ENCODE measurements at regions not wholly inside any gene's neighbourhood (a gene's known extent, or its start where the extent isn't known, plus 50 kb on each side); places are given as distances from the start of the nearest gene placed in this dataset.

DNA sequence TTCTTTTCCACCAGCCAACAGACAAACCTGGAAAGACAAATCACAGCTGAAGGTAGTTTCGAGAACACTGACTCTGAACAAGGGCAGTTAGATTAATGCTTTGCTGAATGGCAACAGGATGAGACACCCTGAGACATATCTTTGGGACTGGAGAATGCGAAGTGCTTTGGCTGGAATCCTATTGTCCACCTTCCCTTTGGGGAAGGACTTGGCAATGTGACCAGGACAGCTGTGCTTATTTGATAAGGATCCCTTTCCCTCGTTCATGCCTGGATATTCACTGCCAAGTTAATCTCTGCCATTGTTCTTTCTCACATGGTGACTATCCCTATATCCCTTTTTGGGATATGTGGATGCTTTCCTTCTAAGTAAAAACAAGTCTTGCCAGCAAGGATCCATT, 537.1 kb upstream of the SEL1L start (continued):
- TF ChIP-seq ZNF560 (tag by site-specific recombination; IDR thresholded peaks at IDR 0.05; ENCODE audit: borderline replicate concordance) (no peak), HOXC10 (CRISPR knock-in tag; IDR thresholded peaks at IDR 0.05) (no peak), ZNF626 (tag by site-specific recombination; IDR thresholded peaks at IDR 0.05) (no peak)
- TF ChIP-seq, protein P1, sequence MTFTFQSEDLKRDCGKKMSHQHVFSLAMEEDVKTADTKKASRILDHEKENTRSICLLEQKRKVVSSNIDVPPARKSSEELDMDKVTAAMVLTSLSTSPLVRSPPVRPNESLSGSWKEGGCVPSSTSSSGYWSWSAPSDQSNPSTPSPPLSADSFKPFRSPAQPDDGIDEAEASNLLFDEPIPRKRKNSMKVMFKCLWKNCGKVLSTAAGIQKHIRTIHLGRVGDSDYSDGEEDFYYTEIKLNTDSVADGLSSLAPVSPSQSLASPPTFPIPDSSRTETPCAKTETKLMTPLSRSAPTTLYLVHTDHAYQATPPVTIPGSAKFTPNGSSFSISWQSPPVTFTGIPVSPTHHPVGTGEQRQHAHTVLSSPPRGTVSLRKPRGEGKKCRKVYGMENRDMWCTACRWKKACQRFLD (tag by site-specific recombination; IDR thresholded peaks at IDR 0.05): no peak

DNA sequence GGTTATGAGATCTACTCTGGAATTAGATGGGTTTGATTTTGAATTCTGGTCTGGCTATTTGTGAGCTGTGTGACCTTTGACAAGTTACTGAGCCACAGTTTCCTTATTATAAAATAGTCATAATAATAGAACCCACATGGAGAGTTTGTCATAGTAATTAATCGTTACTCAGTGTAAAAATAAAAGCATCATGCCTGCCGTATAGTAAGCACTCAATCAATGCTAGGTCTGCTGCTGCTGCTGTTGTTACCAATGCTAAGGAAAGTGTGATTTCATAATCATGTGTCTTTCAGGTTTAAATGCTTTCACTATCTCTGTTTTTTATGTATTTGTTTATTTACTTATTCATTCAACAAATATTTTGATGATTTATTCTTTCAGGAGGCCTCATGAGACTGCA, 539.9 kb upstream of the SEL1L start:
- Histone ChIP-seq H3K4me3 (ENCODE audit: low read depth, low read length) (no peak overlapping the region), H3K36me3 (ENCODE audit: control insufficient read depth in 2 of 2, insufficient read depth in 1 of 2, low read length in 2 of 2) (no peaks in the 10 kb centered on the region), H3K9me3 (ENCODE audit: control insufficient read depth, insufficient read depth, low read depth, low read length) (no peaks in the 10 kb centered on the region), H3K27ac (ENCODE audit: extremely low read depth, low read depth, low read length) (no peak overlapping the region), H3K4me1 (ENCODE audit: control insufficient read depth, insufficient read depth, low read length) (no peaks in the 10 kb centered on the region)
- CTCF ChIA-PET: no interaction called here
- POLR2A ChIA-PET: no interaction called here
- TF ChIP-seq HOXC10 (CRISPR knock-in tag; IDR thresholded peaks at IDR 0.05): no peak
- TF ChIP-seq, protein P2, sequence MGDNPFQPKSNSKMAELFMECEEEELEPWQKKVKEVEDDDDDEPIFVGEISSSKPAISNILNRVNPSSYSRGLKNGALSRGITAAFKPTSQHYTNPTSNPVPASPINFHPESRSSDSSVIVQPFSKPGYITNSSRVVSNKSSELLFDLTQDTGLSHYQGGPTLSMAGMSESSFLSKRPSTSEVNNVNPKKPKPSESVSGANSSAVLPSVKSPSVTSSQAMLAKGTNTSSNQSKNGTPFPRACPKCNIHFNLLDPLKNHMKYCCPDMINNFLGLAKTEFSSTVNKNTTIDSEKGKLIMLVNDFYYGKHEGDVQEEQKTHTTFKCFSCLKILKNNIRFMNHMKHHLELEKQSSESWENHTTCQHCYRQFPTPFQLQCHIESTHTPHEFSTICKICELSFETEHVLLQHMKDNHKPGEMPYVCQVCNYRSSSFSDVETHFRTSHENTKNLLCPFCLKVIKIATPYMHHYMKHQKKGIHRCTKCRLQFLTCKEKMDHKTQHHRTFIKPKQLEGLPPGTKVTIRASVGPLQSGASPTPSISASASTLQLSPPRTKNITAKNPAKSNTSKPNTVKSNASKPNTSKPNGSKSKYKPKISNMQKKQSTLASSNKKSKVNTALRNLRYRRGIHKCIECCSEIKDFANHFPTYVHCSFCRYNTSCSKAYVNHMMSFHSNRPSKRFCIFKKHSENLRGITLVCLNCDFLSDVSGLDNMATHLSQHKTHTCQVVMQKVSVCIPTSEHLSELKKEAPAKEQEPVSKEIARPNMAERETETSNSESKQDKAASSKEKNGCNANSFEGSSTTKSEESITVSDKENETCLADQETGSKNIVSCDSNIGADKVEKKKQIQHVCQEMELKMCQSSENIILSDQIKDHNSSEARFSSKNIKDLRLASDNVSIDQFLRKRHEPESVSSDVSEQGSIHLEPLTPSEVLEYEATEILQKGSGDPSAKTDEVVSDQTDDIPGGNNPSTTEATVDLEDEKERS (tag by site-specific recombination; IDR thresholded peaks at IDR 0.05): no peak
- no peak for TF ChIP-seq ZNF10 (tag by site-specific recombination; IDR thresholded peaks at IDR 0.05)
- no peak for TF ChIP-seq ZNF621 (tag by site-specific recombination; IDR thresholded peaks at IDR 0.05)
- no peak for TF ChIP-seq ZNF654 (tag by site-specific recombination; IDR thresholded peaks at IDR 0.05; ENCODE audit: low read depth)
- no peak for TF ChIP-seq ZBTB20 (tag by site-specific recombination; IDR thresholded peaks at IDR 0.05)
- no peak for TF ChIP-seq ZSCAN16 (tag by site-specific recombination; IDR thresholded peaks at IDR 0.05)
- TF ChIP-seq, protein P3, sequence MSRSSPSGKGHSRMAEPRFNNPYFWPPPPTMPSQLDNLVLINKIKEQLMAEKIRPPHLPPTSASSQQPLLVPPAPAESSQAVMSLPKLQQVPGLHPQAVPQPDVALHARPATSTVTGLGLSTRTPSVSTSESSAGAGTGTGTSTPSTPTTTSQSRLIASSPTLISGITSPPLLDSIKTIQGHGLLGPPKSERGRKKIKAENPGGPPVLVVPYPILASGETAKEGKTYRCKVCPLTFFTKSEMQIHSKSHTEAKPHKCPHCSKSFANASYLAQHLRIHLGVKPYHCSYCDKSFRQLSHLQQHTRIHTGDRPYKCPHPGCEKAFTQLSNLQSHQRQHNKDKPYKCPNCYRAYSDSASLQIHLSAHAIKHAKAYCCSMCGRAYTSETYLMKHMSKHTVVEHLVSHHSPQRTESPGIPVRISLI (tag by site-specific recombination; IDR thresholded peaks at IDR 0.05): no peak
- TF ChIP-seq ZBTB21 (tag by site-specific recombination; IDR thresholded peaks at IDR 0.05): no peak
- TF ChIP-seq, protein P4, sequence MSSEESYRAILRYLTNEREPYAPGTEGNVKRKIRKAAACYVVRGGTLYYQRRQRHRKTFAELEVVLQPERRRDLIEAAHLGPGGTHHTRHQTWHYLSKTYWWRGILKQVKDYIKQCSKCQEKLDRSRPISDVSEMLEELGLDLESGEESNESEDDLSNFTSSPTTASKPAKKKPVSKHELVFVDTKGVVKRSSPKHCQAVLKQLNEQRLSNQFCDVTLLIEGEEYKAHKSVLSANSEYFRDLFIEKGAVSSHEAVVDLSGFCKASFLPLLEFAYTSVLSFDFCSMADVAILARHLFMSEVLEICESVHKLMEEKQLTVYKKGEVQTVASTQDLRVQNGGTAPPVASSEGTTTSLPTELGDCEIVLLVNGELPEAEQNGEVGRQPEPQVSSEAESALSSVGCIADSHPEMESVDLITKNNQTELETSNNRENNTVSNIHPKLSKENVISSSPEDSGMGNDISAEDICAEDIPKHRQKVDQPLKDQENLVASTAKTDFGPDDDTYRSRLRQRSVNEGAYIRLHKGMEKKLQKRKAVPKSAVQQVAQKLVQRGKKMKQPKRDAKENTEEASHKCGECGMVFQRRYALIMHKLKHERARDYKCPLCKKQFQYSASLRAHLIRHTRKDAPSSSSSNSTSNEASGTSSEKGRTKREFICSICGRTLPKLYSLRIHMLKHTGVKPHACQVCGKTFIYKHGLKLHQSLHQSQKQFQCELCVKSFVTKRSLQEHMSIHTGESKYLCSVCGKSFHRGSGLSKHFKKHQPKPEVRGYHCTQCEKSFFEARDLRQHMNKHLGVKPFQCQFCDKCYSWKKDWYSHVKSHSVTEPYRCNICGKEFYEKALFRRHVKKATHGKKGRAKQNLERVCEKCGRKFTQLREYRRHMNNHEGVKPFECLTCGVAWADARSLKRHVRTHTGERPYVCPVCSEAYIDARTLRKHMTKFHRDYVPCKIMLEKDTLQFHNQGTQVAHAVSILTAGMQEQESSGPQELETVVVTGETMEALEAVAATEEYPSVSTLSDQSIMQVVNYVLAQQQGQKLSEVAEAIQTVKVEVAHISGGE (tag by site-specific recombination; conservative IDR thresholded peaks at IDR 0.05; ENCODE audit: low read depth): no peak
- no peak for TF ChIP-seq HOXA7 (CRISPR knock-in tag; IDR thresholded peaks at IDR 0.05; ENCODE audit: borderline replicate concordance)
- TF ChIP-seq, protein P5, sequence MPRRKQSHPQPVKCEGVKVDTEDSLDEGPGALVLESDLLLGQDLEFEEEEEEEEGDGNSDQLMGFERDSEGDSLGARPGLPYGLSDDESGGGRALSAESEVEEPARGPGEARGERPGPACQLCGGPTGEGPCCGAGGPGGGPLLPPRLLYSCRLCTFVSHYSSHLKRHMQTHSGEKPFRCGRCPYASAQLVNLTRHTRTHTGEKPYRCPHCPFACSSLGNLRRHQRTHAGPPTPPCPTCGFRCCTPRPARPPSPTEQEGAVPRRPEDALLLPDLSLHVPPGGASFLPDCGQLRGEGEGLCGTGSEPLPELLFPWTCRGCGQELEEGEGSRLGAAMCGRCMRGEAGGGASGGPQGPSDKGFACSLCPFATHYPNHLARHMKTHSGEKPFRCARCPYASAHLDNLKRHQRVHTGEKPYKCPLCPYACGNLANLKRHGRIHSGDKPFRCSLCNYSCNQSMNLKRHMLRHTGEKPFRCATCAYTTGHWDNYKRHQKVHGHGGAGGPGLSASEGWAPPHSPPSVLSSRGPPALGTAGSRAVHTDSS (tag by site-specific recombination; IDR thresholded peaks at IDR 0.05): no peak
- TF ChIP-seq, protein P6, sequence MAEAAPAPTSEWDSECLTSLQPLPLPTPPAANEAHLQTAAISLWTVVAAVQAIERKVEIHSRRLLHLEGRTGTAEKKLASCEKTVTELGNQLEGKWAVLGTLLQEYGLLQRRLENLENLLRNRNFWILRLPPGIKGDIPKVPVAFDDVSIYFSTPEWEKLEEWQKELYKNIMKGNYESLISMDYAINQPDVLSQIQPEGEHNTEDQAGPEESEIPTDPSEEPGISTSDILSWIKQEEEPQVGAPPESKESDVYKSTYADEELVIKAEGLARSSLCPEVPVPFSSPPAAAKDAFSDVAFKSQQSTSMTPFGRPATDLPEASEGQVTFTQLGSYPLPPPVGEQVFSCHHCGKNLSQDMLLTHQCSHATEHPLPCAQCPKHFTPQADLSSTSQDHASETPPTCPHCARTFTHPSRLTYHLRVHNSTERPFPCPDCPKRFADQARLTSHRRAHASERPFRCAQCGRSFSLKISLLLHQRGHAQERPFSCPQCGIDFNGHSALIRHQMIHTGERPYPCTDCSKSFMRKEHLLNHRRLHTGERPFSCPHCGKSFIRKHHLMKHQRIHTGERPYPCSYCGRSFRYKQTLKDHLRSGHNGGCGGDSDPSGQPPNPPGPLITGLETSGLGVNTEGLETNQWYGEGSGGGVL (tag by site-specific recombination; IDR thresholded peaks at IDR 0.05): no peak
- TF ChIP-seq ZNF302 (tag by site-specific recombination; IDR thresholded peaks at IDR 0.05; ENCODE audit: low read depth): no peak
- no peak for TF ChIP-seq ZNF341 (tag by site-specific recombination; IDR thresholded peaks at IDR 0.05; ENCODE audit: low read depth)
- TF ChIP-seq, protein P7, sequence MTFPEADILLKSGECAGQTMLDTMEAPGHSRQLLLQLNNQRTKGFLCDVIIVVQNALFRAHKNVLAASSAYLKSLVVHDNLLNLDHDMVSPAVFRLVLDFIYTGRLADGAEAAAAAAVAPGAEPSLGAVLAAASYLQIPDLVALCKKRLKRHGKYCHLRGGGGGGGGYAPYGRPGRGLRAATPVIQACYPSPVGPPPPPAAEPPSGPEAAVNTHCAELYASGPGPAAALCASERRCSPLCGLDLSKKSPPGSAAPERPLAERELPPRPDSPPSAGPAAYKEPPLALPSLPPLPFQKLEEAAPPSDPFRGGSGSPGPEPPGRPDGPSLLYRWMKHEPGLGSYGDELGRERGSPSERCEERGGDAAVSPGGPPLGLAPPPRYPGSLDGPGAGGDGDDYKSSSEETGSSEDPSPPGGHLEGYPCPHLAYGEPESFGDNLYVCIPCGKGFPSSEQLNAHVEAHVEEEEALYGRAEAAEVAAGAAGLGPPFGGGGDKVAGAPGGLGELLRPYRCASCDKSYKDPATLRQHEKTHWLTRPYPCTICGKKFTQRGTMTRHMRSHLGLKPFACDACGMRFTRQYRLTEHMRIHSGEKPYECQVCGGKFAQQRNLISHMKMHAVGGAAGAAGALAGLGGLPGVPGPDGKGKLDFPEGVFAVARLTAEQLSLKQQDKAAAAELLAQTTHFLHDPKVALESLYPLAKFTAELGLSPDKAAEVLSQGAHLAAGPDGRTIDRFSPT (tag by site-specific recombination; IDR thresholded peaks at IDR 0.05): no peak
- no peak for TF ChIP-seq ZFHX2 (tag by site-specific recombination; conservative IDR thresholded peaks at IDR 0.05)
- no peak for TF ChIP-seq ZNF354C (tag by site-specific recombination; IDR thresholded peaks at IDR 0.05; ENCODE audit: borderline replicate concordance, low read depth)
- TF ChIP-seq RBAK (tag by site-specific recombination; IDR thresholded peaks at IDR 0.05): no peak
